Hepatocyte (in vitro differentiated cells): ENCODE measurements at regions not wholly inside any gene's neighbourhood (a gene's known extent, or its start where the extent isn't known, plus 50 kb on each side); places are given as distances from the start of the nearest gene placed in this dataset.

Experiments
- DNase-seq: peaks from one replicate; pipeline ENCODE4 v3.0.0-alpha.2; 2016; ENCODE audit warnings: low spot score
- H2AFZ ChIP-seq: fragments of 200-600 bp; sonication (generic); 2 replicates; pipeline ENCODE4 v1.6.0; 2016; ENCODE audit warnings: antibody characterized with exemption, mild to moderate bottlenecking
- H3K27ac ChIP-seq: fragments of 200-600 bp; sonication (generic); 2 replicates; pipeline ENCODE4 v1.5.1; 2016; ENCODE audit warnings: mild to moderate bottlenecking
- H3K27me3 ChIP-seq: fragments of 200-600 bp; sonication (generic); 2 replicates; pipeline ENCODE4 v1.6.1; 2016
- H3K36me3 ChIP-seq: fragments of 200-600 bp; sonication (generic); replicated peaks from 2 replicates; pipeline ENCODE4 v1.5.1; 2016; ENCODE audit warnings: low read depth; ENCODE audit not compliant: insufficient read depth
- H3K4me1 ChIP-seq: fragments of 200-600 bp; sonication (generic); 2 replicates; pipeline ENCODE4 v1.5.1; 2016; ENCODE audit warnings: mild to moderate bottlenecking, moderate library complexity; ENCODE audit not compliant: insufficient read depth
- H3K4me2 ChIP-seq: fragments of 200-600 bp; sonication (generic); 2 replicates; pipeline ENCODE4 v1.6.0; 2016
- H3K4me3 ChIP-seq: fragments of 200-600 bp; sonication (generic); 2 replicates; pipeline ENCODE4 v1.5.1; 2016; ENCODE audit warnings: mild to moderate bottlenecking
- H3K79me2 ChIP-seq: fragments of 200-600 bp; sonication (generic); 2 replicates; pipeline ENCODE4 v1.6.0; 2017; ENCODE audit warnings: mild to moderate bottlenecking
- H3K9me2 ChIP-seq: fragments of 200-600 bp; sonication (generic); replicated peaks from 2 replicates; pipeline ENCODE4 v1.6.0; 2017; ENCODE audit warnings: mild to moderate bottlenecking; ENCODE audit not compliant: insufficient read depth
- H3K9me3 ChIP-seq: fragments of 200-600 bp; sonication (generic); 2 replicates; pipeline ENCODE4 v1.5.1; 2016; ENCODE audit warnings: low read depth, mild to moderate bottlenecking
- H4K20me1 ChIP-seq: fragments of 200-600 bp; sonication (generic); 2 replicates; pipeline ENCODE4 v1.6.0; 2016; ENCODE audit warnings: mild to moderate bottlenecking; ENCODE audit not compliant: insufficient read depth, poor library complexity, severe bottlenecking
- EZH2 ChIP-seq: fragments of 200-600 bp; sonication (generic); IDR thresholded peaks from 2 replicates; pipeline ENCODE4 v1.6.1; 2016; ENCODE audit warnings: antibody characterized with exemption, mild to moderate bottlenecking, borderline replicate concordance
- EZH2phosphoT487 ChIP-seq: fragments of 200-600 bp; sonication (generic); IDR thresholded peaks from one replicate; pipeline ENCODE4 v1.6.1; 2018; ENCODE audit warnings: antibody characterized with exemption, mild to moderate bottlenecking, low read depth, moderate library complexity; ENCODE audit not compliant: unreplicated experiment, severe bottlenecking
- WGBS: methylation state at CpG from one replicate; pipeline ENCODE4 v1.1.6; 2016; ENCODE audit warnings: low lambda C conversion rate; ENCODE audit errors: missing lambda C conversion rate; 5-methylcytosine and 5-hydroxymethylcytosine counted together
- TF ChIP-seq, protein P1 (sequence below): fragments of 200-600 bp; sonication (generic); IDR thresholded peaks from 2 replicates; pipeline ENCODE4 v1.5.1; 2016; ENCODE audit warnings: antibody characterized with exemption, mild to moderate bottlenecking; ENCODE audit not compliant: poor library complexity

DNA sequence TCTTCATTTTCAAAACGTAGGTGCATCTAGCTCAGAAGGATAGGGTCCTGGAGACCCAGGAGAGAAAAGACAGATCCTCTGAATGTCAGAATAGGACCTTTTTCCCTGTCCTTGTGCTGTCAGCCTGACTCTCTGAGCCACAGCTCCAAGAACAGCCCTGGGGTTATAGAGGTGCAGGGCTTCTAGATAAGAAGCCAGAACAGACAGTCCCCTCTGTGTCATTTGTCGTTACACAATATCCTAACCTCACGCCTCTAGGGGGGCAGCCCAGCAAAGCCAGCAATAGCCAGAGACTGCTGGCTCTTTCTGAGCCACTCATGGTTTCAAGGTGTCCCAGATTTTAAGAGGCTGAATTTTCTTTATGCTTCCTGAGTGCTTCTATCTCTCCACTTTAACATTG is 153.2 kb upstream of the THBS1 start:
- Histone ChIP-seq H2AFZ (no peak overlapping the region), H3K79me2 (no peaks in the 10 kb centered on the region), H3K4me3 (no peak overlapping the region), H3K27ac (peak overlapping the region; percentile 1), H3K36me3 (no peaks in the 10 kb centered on the region), H3K9me2 (no peaks in the 10 kb centered on the region), H3K9me3 (no peaks in the 10 kb centered on the region), H3K4me1 (peaks cover 8% of the 10 kb centered on the region), H3K4me2 (no peak overlapping the region), H4K20me1 (no peaks in the 10 kb centered on the region), H3K27me3 (no peaks in the 10 kb centered on the region)
- WGBS: 18% methylated on average over 3 of the region's 3 CpGs
- DNase-seq: no peak
- TF ChIP-seq, protein P1, sequence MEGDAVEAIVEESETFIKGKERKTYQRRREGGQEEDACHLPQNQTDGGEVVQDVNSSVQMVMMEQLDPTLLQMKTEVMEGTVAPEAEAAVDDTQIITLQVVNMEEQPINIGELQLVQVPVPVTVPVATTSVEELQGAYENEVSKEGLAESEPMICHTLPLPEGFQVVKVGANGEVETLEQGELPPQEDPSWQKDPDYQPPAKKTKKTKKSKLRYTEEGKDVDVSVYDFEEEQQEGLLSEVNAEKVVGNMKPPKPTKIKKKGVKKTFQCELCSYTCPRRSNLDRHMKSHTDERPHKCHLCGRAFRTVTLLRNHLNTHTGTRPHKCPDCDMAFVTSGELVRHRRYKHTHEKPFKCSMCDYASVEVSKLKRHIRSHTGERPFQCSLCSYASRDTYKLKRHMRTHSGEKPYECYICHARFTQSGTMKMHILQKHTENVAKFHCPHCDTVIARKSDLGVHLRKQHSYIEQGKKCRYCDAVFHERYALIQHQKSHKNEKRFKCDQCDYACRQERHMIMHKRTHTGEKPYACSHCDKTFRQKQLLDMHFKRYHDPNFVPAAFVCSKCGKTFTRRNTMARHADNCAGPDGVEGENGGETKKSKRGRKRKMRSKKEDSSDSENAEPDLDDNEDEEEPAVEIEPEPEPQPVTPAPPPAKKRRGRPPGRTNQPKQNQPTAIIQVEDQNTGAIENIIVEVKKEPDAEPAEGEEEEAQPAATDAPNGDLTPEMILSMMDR: no peak
- no peak for TF ChIP-seq EZH2phosphoT487
- no peak for TF ChIP-seq EZH2

DNA sequence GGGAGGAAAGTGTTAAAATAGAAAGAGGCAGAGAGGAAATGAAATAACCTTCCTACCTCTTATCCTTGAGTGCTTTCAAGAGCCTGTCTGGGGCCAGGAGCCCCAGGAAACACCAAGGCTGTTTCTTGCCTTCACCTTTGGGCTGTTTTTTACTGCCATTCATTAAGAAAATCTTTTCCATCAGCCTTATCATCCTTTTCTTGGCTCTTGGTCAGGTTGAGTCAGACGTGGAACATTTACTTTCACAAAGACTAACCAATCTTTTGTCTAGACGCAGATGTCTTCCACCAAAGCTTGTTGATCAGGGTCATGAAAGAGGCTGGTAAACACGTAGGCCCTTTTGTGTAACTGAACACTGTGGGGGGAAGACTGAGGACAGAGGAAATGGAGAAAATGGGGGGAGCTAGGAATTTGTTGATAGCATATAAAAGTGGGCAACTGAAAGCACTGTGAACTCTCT is 151.0 kb upstream of the THBS1 start:
- TF ChIP-seq, protein P1: no peak
- TF ChIP-seq EZH2phosphoT487 (no peak), EZH2 (no peak)
- peaks cover 14% of the 10 kb centered on the region for H3K4me1 ChIP-seq
- no peaks in the 10 kb centered on the region for H3K27me3 ChIP-seq
- no peak overlapping the region for H3K4me2 ChIP-seq
- H4K20me1 ChIP-seq: no peaks in the 10 kb centered on the region
- no peaks in the 10 kb centered on the region for H3K36me3 ChIP-seq
- no peak overlapping the region for H2AFZ ChIP-seq
- H3K4me3 ChIP-seq: no peak overlapping the region
- H3K79me2 ChIP-seq: no peaks in the 10 kb centered on the region
- H3K27ac ChIP-seq: peak overlapping the region; percentile 21
- 44% methylated on average over 3 of the region's 3 CpGs for WGBS
- H3K9me2 ChIP-seq: no peaks in the 10 kb centered on the region
- peak; percentile 19 for DNase-seq
- no peaks in the 10 kb centered on the region for H3K9me3 ChIP-seq

DNA sequence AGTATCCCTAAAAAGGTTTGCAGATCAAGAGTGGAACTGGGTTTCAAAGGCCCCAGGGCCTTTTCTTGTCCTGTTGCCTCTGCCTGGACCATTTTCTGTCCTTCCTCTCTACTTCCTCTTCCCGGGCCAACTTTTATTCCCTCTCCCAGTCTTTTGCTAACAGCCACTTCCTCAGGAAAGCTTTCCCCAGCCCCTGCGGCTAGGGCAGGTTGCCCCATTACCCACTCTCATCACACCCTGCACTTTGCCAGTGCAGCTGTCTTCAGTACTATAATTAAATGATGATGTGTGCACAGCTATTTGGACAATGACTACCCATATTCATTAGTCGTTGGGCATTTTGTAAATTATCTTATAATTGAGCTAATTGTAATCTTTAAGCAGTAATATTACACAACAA is 150.5 kb upstream of the THBS1 start:
- no peaks in the 10 kb centered on the region for H3K9me3 ChIP-seq
- H3K79me2 ChIP-seq: no peaks in the 10 kb centered on the region
- no peak for DNase-seq
- peak overlapping the region; percentile 21 for H3K27ac ChIP-seq
- H3K36me3 ChIP-seq: no peaks in the 10 kb centered on the region
- H3K4me1 ChIP-seq: peaks cover 14% of the 10 kb centered on the region
- H3K4me2 ChIP-seq: no peak overlapping the region
- H3K4me3 ChIP-seq: no peak overlapping the region
- 92% methylated on average over 3 of the region's 3 CpGs for WGBS
- TF ChIP-seq EZH2 (no peak), EZH2phosphoT487 (no peak)
- TF ChIP-seq, protein P1: no peak
- H3K27me3 ChIP-seq: no peaks in the 10 kb centered on the region
- H2AFZ ChIP-seq: no peak overlapping the region
- no peaks in the 10 kb centered on the region for H3K9me2 ChIP-seq
- no peaks in the 10 kb centered on the region for H4K20me1 ChIP-seq

DNA sequence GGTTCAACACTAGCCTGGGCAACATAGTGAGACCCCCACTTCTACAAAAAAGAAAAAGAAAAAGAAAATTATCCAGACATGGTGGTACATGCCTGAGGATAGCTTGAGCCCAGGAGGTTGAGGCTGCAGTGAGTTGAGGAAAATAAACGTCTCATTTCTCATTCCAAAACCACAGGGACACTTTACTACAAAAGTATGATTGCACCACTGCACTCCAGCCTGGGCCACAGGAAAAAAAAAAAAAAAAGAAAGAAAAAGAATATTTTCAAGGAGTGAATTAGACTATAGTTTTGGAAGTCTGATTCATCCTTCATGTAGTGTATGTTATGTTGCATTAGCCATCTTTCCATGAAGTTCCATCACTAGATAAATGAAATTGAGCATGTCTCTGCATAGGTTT is 149.5 kb upstream of the THBS1 start:
- Histone ChIP-seq H3K4me2 (no peak overlapping the region), H3K9me2 (no peaks in the 10 kb centered on the region), H3K79me2 (no peaks in the 10 kb centered on the region), H3K36me3 (no peaks in the 10 kb centered on the region), H3K9me3 (no peaks in the 10 kb centered on the region), H3K27ac (no peak overlapping the region), H2AFZ (no peak overlapping the region), H3K4me1 (peaks cover 14% of the 10 kb centered on the region), H4K20me1 (no peaks in the 10 kb centered on the region), H3K4me3 (no peak overlapping the region), H3K27me3 (no peaks in the 10 kb centered on the region)
- no peak for DNase-seq
- TF ChIP-seq EZH2 (no peak), EZH2phosphoT487 (no peak)
- TF ChIP-seq, protein P1: no peak
- WGBS: 91% methylated on average over 1 of the region's 1 CpG
